ENCODE measurements at regions not wholly inside any gene's neighbourhood (a gene's known extent, or its start where the extent isn't known, plus 50 kb on each side); places are given as distances from the start of the nearest gene placed in this dataset.

DNA sequence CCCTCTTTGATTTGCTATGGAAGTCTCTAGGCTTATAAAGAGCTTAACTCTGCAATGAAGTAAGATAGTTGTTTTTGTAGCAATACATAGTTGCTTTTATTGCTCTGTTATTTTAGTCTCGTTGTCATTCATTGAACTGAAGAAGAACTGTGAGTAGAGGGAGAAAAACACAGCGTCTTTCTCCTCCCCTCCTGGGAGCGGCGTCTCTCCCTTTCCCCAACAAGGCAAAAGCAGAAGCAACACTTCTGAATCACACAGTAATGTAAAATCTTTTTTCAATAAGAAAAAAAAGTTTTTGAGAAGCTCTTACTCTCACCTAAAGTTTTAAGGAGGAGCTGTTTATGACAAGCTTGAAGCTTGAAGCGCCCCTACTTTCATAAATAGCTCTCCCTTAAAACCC, 119.3 kb upstream of the SLC7A14 start:
- Histone ChIP-seq H3K9ac (ENCODE audit: insufficient read depth in 1 of 2, low read depth in 2 of 2, low read length in 2 of 2) (no peak overlapping the region), H2AFZ (ENCODE audit: low read depth, low read length) (peak overlapping the region; percentile 53; the same call in 1 of the 2 replicates), H3K4me2 (ENCODE audit: insufficient read depth, low read length) (no peak overlapping the region), H3K9me1 (ENCODE audit: control insufficient read depth, insufficient read depth, low read length) (no peaks in the 10 kb centered on the region), H3K9me3 (replicated peaks; ENCODE audit: control insufficient read depth, insufficient read depth, low read depth, low read length) (0 out of 2 replicates have a peak, but pooled peaks cover 2% of the 10 kb centered on the region), H4K20me1 (replicated peaks; ENCODE audit: control insufficient read depth, insufficient read depth, low read length) (no peaks in the 10 kb centered on the region), H3K79me2 (ENCODE audit: control insufficient read depth, insufficient read depth, low read length) (no peaks in the 10 kb centered on the region), H3K4me3 (no peak overlapping the region), H3K27ac (ENCODE audit: extremely low read depth, low read depth, low read length) (no peak overlapping the region), H3K4me1 (replicated peaks in 1 of 2; ENCODE audit: control insufficient read depth in 2 of 2, insufficient read depth in 2 of 2, low read length in 2 of 2) (peaks cover 0 to 23% of the 10 kb centered on the region in 2 experiments; a peak in 4 of 5 replicates), H3K36me3 (ENCODE audit: control insufficient read depth, insufficient read depth, low read length) (no peaks in the 10 kb centered on the region), H3K27me3 (ENCODE audit: control insufficient read depth in 2 of 2, insufficient read depth in 2 of 2, low read length in 2 of 2) (no peaks in the 10 kb centered on the region)
- in situ Hi-C loops (cut with MboI) (no loop called here), intact Hi-C loops (cut with micrococcal nuclease) (no loop called here)
- ATAC-seq (no peak), DNase-seq (ENCODE audit: extremely low read depth in 1 of 4, low spot score in 3 of 4) (no peak), FAIRE-seq (no peak)
- no TSS peak for BruUV-seq (replicated peaks)
- WGBS (ENCODE audit: insufficient coverage, low coverage, missing lambda C conversion rate) = 77% methylated on average over 5 of the region's 5 CpGs
- ChIA-PET CTCF (ENCODE audit: low intra/inter-chr PET ratio) (no interaction called here), POLR2A (interaction anchor here (0.6 kb wide), 1 partner anchor 580 kb away, joined by 3 read pairs; no protein-coding TSS in a partner anchor)
- TF ChIP-seq KDM4B (IDR thresholded peaks at IDR 0.05; ENCODE audit: borderline replicate concordance in 2 of 2, low read depth in 1 of 2) (no peak), MAFG (tag; conservative IDR thresholded peaks at IDR 0.05) (no peak), ZFX (CRISPR knock-in tag; IDR thresholded peaks at IDR 0.05) (no peak), CBX1 (IDR thresholded peaks at IDR 0.05; ENCODE audit: low read depth) (no peak), GABPB2 (CRISPR knock-in tag; conservative IDR thresholded peaks at IDR 0.05) (no peak), ZNF780A (CRISPR knock-in tag; IDR thresholded peaks at IDR 0.05) (no peak), ZNF583 (CRISPR knock-in tag; IDR thresholded peaks at IDR 0.05) (no peak), MTA1 (IDR thresholded peaks at IDR 0.05; ENCODE audit: borderline replicate concordance) (no peak), TBP (optimal IDR thresholded peaks at IDR 0.05; ENCODE audit: low read depth, low read length) (no peak), POLR2G (IDR thresholded peaks at IDR 0.05; ENCODE audit: low read depth, low read length) (no peak), ZEB2 (IDR thresholded peaks at IDR 0.05) (no peak), CC2D1A (IDR thresholded peaks at IDR 0.05) (no peak)
- TF ChIP-seq, protein P1, sequence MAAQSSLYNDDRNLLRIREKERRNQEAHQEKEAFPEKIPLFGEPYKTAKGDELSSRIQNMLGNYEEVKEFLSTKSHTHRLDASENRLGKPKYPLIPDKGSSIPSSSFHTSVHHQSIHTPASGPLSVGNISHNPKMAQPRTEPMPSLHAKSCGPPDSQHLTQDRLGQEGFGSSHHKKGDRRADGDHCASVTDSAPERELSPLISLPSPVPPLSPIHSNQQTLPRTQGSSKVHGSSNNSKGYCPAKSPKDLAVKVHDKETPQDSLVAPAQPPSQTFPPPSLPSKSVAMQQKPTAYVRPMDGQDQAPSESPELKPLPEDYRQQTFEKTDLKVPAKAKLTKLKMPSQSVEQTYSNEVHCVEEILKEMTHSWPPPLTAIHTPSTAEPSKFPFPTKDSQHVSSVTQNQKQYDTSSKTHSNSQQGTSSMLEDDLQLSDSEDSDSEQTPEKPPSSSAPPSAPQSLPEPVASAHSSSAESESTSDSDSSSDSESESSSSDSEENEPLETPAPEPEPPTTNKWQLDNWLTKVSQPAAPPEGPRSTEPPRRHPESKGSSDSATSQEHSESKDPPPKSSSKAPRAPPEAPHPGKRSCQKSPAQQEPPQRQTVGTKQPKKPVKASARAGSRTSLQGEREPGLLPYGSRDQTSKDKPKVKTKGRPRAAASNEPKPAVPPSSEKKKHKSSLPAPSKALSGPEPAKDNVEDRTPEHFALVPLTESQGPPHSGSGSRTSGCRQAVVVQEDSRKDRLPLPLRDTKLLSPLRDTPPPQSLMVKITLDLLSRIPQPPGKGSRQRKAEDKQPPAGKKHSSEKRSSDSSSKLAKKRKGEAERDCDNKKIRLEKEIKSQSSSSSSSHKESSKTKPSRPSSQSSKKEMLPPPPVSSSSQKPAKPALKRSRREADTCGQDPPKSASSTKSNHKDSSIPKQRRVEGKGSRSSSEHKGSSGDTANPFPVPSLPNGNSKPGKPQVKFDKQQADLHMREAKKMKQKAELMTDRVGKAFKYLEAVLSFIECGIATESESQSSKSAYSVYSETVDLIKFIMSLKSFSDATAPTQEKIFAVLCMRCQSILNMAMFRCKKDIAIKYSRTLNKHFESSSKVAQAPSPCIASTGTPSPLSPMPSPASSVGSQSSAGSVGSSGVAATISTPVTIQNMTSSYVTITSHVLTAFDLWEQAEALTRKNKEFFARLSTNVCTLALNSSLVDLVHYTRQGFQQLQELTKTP (IDR thresholded peaks at IDR 0.05; ENCODE audit: low read depth in 1 of 2, partially characterized antibody in 2 of 2) = no peak
- TF ChIP-seq, protein P2, sequence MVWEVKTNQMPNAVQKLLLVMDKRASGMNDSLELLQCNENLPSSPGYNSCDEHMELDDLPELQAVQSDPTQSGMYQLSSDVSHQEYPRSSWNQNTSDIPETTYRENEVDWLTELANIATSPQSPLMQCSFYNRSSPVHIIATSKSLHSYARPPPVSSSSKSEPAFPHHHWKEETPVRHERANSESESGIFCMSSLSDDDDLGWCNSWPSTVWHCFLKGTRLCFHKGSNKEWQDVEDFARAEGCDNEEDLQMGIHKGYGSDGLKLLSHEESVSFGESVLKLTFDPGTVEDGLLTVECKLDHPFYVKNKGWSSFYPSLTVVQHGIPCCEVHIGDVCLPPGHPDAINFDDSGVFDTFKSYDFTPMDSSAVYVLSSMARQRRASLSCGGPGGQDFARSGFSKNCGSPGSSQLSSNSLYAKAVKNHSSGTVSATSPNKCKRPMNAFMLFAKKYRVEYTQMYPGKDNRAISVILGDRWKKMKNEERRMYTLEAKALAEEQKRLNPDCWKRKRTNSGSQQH (CRISPR knock-in tag; IDR thresholded peaks at IDR 0.05) = no peak
- TF ChIP-seq, protein P3, sequence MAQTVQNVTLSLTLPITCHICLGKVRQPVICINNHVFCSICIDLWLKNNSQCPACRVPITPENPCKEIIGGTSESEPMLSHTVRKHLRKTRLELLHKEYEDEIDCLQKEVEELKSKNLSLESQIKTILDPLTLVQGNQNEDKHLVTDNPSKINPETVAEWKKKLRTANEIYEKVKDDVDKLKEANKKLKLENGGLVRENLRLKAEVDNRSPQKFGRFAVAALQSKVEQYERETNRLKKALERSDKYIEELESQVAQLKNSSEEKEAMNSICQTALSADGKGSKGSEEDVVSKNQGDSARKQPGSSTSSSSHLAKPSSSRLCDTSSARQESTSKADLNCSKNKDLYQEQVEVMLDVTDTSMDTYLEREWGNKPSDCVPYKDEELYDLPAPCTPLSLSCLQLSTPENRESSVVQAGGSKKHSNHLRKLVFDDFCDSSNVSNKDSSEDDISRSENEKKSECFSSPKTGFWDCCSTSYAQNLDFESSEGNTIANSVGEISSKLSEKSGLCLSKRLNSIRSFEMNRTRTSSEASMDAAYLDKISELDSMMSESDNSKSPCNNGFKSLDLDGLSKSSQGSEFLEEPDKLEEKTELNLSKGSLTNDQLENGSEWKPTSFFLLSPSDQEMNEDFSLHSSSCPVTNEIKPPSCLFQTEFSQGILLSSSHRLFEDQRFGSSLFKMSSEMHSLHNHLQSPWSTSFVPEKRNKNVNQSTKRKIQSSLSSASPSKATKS (CRISPR knock-in tag; IDR thresholded peaks at IDR 0.05) = no peak
- TF ChIP-seq, protein P4, sequence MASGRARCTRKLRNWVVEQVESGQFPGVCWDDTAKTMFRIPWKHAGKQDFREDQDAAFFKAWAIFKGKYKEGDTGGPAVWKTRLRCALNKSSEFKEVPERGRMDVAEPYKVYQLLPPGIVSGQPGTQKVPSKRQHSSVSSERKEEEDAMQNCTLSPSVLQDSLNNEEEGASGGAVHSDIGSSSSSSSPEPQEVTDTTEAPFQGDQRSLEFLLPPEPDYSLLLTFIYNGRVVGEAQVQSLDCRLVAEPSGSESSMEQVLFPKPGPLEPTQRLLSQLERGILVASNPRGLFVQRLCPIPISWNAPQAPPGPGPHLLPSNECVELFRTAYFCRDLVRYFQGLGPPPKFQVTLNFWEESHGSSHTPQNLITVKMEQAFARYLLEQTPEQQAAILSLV (tag; IDR thresholded peaks at IDR 0.05) = no peak

Measured in K562 (cell line).